SH-SY5Y (cell line): ENCODE measurements at regions not wholly inside any gene's neighbourhood (a gene's known extent, or its start where the extent isn't known, plus 50 kb on each side); places are given as distances from the start of the nearest gene placed in this dataset.

Experiments
- GATA2 ChIP-seq: IDR thresholded peaks from 2 replicates; pipeline ENCODE4 v1.6.1; 2011; ENCODE audit warnings: mild to moderate bottlenecking, low read depth, low read length
- GATA3 ChIP-seq: IDR thresholded peaks from 2 replicates; pipeline ENCODE4 v1.6.1; 2011; ENCODE audit warnings: low read depth, mild to moderate bottlenecking, low read length, moderate library complexity

DNA sequence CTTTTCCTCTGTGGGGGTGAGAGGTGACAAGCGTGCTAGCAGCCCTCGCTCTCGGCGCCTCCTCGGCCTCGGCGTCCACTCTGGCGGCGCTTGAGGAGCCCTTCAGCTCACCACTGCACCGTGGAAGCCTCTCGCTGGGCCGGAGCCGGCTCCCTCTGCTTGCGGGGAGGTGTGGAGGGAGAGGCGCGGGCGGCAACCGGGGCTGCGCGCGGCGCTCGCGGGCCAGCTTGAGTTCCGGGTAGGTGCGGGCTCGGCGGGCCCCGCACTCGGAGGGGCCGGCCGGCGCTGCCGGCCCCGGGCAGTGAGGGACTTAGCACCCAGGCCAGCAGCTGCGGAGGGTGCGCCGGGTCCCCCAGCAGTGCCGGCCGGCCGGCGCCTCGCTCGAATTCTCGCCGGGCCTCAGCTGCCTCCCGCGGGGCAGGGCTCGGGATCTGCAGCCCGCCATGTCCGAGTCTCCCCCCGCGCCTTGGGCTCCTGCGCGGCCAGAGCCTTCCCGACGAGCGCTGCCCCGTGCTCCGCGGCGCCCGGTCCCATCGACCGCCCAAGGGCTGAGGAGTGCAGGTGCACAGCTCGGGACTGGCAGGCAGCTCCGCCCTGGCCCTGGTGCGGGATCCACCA lies 352.8 kb upstream of the PODXL start:
- TF ChIP-seq GATA2, result 0 out of 2 replicates have a peak, but pooled peaks have one; percentile 2
- TF ChIP-seq GATA3, result no peak

DNA sequence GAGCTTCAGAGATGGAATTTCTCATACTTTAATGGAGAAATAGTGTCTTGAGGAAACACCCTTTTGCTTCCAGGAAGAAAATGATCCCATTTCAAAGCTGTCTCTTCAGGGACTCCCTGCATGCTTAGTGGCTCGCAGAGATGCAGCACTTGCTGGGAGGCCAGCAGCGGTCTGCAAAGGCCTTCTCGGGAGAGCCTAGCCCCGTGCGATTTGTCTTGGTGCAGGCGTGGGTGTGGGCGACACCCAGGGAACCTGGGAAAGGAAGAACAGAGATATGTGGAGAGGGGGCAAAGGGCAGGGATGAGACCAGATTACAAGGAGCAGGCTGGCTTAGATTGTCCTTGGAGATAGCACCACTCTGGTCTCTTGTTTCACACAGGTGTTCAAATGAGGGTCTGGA lies 352.3 kb upstream of the PODXL start:
- TF ChIP-seq GATA3, result no peak
- TF ChIP-seq GATA2, result peak; percentile 61

DNA sequence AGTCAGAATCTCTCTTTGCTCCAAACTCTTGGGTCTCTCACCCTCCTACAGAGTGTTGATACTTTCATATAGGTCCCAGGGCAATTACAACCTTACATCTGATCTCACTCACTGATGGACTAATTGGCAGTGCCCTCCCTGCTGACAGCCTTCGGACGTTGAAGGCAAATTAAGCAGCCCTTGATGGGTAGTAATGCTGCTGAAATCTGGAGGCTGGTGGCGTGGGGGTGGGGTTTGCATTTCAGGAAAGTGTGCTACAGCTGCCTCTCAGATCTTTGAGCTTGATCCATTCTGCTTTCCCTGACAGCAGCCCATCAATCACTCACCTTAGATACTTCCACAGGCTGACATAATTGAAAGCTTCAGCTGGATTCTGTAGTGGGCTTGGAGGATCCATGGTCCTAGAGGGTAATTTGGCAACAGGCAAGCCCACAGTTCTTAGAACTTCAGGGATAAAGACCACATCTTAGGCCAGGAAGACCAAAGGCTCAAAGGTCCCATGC lies 349.1 kb upstream of the PODXL start:
- no peak for TF ChIP-seq GATA2
- no peak for TF ChIP-seq GATA3

DNA sequence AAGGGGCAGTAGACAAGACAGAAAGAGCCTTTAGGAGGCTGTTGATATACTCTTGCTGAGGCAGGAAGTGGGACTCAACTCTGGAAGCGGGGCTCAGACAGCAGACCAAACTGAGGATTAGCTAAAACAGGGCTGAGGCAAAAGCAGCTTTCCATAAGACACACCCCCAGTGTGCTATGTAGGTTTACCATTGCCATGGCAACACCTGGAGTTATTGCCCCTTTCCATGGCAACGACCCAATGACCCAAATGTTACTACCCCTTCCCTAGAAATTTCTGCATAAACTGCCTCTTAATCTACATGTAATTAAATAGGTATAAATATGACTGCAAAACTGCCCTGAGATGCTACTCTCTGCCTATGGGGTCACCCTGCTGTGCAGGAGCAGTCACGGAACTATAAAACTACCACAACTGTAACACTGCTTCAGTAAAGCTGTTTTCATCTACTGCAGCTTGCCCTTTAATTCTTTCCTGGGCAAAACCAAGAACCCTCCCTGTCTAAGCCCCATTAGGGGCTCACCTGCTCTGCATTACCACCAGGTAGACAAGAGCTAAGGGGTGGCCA lies 348.4 kb upstream of the PODXL start:
- no peak for TF ChIP-seq GATA3
- no peak for TF ChIP-seq GATA2

DNA sequence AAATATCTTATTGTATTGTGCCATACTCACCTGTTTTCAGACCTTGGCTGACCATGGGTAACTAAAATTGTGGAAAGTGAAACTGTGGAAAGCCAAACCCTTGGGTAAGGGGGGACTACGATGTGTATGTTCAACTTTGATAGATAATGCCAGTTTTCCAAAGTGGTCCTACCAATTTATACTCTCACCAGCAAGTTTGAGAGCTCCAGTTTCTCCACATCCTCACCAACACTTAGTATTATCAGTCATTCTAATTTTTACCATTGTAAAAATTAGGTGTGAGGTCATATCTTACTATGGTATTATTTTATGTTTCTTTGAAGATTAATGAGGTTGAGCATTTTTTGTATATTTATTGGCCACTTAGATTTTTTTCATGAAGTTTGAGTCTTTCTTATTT lies 346.9 kb upstream of the PODXL start:
- TF ChIP-seq GATA3 (no peak), GATA2 (no peak)

DNA sequence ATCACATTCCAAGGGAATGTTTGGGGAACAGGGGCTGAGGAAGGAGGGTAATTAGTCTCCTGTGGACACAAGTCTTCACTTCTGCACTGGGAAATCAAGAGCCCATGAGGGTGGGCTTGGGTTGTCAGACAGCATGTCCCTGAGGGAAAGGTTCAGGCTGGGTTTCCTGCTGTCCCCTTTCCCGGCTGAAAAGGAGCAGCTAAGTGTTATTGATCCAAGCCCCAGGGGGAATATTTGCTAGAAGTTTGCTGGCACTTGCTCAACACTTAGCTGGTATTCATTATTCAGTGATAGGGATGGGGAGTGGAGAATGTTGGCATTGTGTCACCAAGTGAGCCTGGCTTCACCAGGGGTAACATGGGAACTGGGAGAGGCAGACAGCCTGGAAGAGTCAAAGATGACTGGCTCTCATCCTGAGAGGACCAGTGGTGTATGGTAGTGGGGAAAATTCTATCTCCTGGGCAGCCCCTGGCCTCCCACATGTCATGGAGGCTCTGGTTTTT lies 344.4 kb upstream of the PODXL start:
- no peak for TF ChIP-seq GATA3
- no peak for TF ChIP-seq GATA2

DNA sequence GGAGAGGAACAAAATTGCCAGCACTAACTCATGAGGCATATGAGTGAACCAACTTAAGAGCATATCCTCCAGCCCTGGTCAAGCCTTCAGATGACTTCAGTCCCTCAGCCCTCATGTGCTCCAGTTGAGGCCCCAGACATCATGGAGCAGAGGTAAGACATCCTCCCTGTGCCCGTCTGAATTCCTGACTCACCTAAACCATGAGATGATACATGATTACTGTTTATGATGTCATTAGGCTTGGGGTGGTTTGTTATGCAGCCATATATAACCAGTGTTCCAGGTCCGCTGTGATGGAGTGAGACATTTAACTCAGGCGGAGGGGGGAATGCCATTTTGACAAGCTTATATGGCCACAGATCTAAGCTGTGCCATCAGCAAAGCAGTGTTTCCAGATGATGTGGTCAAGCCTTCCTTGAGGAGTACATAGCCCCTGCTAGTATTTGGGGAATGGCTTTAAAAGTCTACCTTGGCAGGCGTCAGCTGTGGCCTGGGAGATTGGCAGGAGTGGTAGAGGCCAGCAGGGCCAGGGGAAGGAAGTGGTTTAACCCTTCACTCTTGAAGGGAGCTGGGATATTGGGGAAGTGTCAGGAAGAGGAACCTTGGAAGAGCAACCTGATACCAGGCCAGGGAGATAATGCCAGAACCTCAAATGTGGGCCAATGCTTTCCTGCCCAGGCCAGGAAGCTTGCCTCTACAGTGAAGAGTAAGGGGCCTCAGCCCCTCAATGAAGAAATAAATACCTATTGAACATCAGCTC lies 343.0 kb upstream of the PODXL start:
- no peak for TF ChIP-seq GATA3
- no peak for TF ChIP-seq GATA2

DNA sequence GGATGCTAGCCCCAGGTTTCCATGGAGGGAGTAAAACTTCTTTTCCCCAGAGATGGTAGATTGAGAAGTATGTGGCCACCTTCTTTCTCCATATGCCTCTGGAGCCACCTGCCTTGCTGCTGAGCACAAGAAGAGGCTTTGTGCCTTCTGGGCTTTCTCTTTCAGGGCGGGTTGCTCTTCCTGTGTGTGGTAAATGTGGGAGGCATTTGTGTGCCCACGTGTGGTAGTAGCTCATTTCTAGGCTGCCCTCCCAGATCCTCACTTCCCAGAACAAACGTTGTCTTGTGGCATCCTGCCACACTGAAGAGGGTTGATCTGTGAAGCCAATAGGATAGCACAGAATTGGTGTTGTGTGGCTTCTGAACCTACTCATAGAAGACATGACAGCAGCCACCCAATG lies 342.0 kb upstream of the PODXL start:
- no peak for TF ChIP-seq GATA2
- TF ChIP-seq GATA3, result no peak

DNA sequence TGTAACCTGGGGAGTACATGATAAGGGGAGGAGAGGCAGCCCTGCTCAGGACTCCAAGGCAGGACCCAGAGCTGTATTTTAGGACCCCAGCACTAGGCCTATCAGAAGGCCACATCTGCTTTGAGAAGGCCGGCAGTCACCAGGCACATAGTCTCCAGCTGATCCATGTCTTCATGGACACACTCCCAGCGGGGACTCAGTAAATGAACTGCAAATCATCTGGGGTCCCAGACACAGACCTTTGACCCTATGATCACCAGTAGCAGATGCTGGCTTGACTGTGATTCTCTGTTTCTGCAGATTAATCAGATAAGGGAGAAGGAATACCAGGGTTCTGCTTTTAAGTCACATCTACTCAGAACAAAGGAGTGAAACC lies 341.4 kb upstream of the PODXL start:
- TF ChIP-seq GATA2 (no peak), GATA3 (no peak)

DNA sequence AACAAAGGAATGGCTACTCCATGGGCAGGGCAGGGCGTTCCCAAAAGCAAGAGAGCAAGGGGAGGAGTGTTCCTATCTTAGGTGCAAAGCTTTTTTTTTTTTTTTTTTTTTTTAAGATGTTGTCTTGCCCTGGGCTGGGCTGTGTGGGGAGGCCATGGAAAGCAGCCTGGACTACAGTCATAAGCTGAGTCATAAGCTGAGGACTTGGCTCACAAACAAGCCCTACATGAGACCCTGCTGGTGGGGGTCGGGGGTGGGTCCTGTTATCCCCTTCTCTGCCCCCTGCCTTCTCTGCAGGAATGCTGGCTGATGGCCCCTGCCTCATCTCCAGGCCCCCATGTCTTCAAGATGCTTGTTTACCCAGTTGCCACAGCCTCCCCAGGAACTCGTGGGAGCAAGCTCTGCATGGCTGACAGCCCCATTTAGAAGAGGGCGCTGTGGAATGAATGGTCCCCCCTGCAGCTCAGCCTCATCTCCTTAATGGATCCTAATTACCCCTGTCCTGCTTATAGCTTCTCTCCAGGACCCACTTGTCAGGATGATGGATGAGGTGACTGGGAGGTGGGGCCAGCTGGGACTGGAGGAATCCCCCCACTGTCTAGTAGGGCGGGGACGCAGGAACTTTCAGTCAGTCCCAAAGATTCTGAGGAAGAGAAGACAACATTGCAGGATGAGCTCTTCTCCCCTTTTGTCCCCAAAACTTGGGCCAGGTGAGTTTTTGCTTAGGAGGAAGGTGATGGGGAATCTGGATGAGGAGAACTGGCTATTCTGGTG lies 340.8 kb upstream of the PODXL start:
- TF ChIP-seq GATA2 (no peak), GATA3 (no peak)

DNA sequence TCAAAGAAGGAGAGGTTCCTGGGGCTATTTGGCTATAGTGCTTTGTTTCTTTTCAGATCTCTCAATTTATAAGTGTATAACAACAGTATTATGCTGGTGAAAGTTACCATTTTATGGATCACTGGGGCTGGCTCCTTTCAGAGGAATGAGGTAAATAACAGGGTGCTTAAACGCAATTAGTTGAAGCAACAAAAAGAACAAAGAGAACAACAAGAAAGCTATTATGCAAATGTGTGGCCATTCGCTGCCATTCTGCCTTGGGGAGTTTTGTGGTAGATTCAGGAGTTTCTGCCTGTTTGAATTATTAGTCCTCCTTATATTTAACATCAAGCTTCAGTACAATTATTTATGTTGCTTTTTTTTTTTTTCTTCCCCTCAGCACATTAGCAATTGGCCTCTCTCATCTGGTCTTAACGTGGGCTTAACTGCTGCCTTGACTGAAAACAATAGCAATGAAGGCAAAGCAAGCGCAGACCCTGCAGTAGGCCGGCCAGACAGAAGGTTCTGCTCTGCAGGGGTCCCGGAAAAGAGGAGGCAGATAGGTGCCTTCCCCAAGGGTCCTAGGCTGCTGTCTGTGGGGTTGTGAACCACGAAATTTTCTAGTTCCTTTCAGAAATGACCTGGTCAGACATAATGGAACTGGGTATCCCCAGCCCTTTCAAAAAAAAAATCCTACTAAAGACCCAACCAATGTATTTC lies 339.9 kb upstream of the PODXL start:
- TF ChIP-seq GATA3 (no peak), GATA2 (no peak)

DNA sequence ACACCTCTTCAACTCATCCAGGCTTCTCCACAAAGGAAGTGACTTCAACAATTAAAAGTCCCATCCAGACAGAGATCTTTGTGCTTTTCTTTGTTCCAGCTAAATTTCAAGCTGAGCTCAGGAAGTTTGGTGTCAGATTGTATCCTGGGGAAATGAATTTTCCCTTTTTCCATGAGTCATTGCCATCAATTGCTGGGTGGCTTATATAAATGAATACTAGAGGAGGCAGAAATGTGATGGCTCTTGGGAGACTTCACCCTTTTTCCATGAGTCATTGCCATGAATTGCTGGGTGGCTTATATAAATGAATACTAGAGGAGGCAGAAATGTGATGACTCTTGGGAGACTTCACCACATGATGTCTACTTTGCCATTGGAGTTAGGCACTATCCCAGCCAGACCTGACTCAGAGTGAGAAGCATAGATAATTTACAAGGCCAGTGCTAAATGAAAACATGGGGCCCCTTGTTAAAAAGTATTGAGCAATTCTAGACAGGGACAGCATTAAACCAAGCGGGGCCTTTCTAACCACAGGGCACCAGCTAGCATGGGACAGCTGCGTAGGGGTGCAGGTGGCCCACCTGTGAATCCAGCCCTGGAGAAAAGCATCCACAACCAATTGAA lies 339.2 kb upstream of the PODXL start:
- TF ChIP-seq GATA2, result no peak
- TF ChIP-seq GATA3, result no peak
